GM12874 (cell line): ENCODE measurements at regions not wholly inside any gene's neighbourhood (a gene's known extent, or its start where the extent isn't known, plus 50 kb on each side); places are given as distances from the start of the nearest gene placed in this dataset.

Experiments
- CTCF ChIP-seq: IDR thresholded peaks from 2 replicates; pipeline ENCODE4 v1.5.1; 2011; ENCODE audit warnings: low read depth, mild to moderate bottlenecking, control low read depth, low read length, moderate library complexity; ENCODE audit not compliant: insufficient read depth

GRCh38 chr7:144937199-144937598 is 101.3 kb upstream of the TPK1 start:
- no peak for TF ChIP-seq CTCF

GRCh38 chr7:144936314-144936713 is 100.5 kb upstream of the TPK1 start:
- TF ChIP-seq CTCF = no peak

- TF ChIP-seq CTCF = no peak
These were observed 74.6 kb upstream of the TPK1 start for GRCh38 chr7:144910411-144910810.

- TF ChIP-seq CTCF = no peak
These were observed 73.2 kb upstream of the TPK1 start for GRCh38 chr7:144908943-144909556.

- TF ChIP-seq CTCF = no peak
These were observed 72.5 kb upstream of the TPK1 start for GRCh38 chr7:144908324-144908723.

- no peak for TF ChIP-seq CTCF
These were observed 71.7 kb upstream of the TPK1 start for GRCh38 chr7:144907577-144907976.

- no peak for TF ChIP-seq CTCF
These were observed 67.3 kb upstream of the TPK1 start for GRCh38 chr7:144903201-144903600.

GRCh38 chr7:144892761-144893160 is 56.9 kb upstream of the TPK1 start:
- TF ChIP-seq CTCF = no peak
